ENCODE measurements at regions not wholly inside any gene's neighbourhood (a gene's known extent, or its start where the extent isn't known, plus 50 kb on each side); places are given as distances from the start of the nearest gene placed in this dataset.

DNA sequence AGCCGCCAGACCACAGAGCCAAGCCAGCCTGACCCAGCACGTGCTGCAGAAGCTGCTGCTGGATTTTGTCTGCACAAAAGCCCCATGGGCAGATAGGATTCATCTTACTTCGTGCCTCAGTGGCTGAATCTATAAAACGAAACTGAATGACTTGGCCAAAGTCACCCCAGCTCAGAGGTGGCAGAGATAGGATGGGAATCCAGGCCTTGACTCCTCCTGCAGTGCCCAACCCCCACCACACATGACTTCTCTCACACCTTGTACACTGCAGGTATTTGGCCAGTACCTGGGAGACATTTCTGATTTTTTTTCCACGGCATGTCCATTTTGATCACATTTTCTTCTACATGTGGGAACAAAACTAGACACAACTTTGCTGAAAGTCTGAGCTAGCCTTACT, 182.1 kb downstream of the ANKRD60 start:
- Histone ChIP-seq H3K4me1 (ENCODE audit: control insufficient read depth in 1 of 2, extremely low read depth in 1 of 2, insufficient read depth in 2 of 2, low read length in 2 of 2) (no peaks in the 10 kb centered on the region), H3K9me3 (no peaks in the 10 kb centered on the region), H3K27me3 (replicated peaks in 1 of 2; ENCODE audit: control insufficient read depth in 2 of 2, extremely low read depth in 1 of 2, insufficient read depth in 2 of 2, low read length in 1 of 2) (peaks cover 0 to 22% of the 10 kb centered on the region in 2 experiments), H3K4me3 (ENCODE audit: control insufficient read depth in 1 of 2, extremely low read depth in 1 of 2, low read length in 1 of 2) (no peak overlapping the region), H3K27ac (ENCODE audit: low read length) (no peak overlapping the region), H3K36me3 (ENCODE audit: control insufficient read depth in 2 of 2, extremely low read depth in 1 of 2, insufficient read depth in 1 of 2, low read length in 1 of 2) (no peaks in the 10 kb centered on the region)
- Mint-ChIP-seq H3K27ac (no peak overlapping the region), H3K4me3 (no peak overlapping the region), H3K4me1 (no peaks in the 10 kb centered on the region), H3K36me3 (no peaks in the 10 kb centered on the region), H3K9me3 (peaks cover 0 to 7% (median 0%) of the 10 kb centered on the region in 3 donors), H3K27me3 (peaks cover 21% of the 10 kb centered on the region in 2 donors)
- WGBS (ENCODE audit: insufficient coverage), result 78% methylated on average over 3 of the region's 5 CpGs
- ChIA-PET POLR2A (no interaction called here), CTCF (no interaction called here)
- DNase-seq, result no peak
- no peak for ATAC-seq (replicated peaks in 1 of 4)

DNA sequence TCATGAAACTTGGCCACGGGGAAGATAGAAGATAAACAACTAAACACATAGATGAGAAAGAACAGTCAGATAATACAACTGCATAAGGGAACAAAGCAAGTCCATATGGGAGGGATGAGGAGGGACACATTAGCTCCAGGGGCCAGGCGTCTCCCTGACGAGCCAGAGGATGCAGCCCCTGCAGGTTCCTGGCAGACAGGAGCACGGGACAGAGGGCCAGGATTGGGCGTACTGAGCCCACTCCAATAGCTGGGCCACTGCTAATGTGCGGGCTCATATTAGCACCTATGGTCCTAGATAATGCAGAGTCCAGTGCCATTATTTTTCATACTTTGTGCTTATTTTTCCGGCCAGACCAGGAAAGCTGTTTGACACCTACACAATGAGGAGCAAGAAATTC, 182.9 kb downstream of the ANKRD60 start:
- Histone ChIP-seq H3K27ac (ENCODE audit: low read length) (no peak overlapping the region), H3K4me3 (ENCODE audit: control insufficient read depth in 1 of 2, extremely low read depth in 1 of 2, low read length in 1 of 2) (no peak overlapping the region), H3K36me3 (ENCODE audit: control insufficient read depth in 2 of 2, extremely low read depth in 1 of 2, insufficient read depth in 1 of 2, low read length in 1 of 2) (no peaks in the 10 kb centered on the region), H3K9me3 (no peaks in the 10 kb centered on the region), H3K27me3 (replicated peaks in 1 of 2; ENCODE audit: control insufficient read depth in 2 of 2, extremely low read depth in 1 of 2, insufficient read depth in 2 of 2, low read length in 1 of 2) (peaks cover 0 to 22% of the 10 kb centered on the region in 2 experiments), H3K4me1 (ENCODE audit: control insufficient read depth in 1 of 2, extremely low read depth in 1 of 2, insufficient read depth in 2 of 2, low read length in 2 of 2) (no peaks in the 10 kb centered on the region)
- ChIA-PET CTCF (no interaction called here), POLR2A (no interaction called here)
- Mint-ChIP-seq H3K27ac (no peak overlapping the region), H3K9me3 (peaks cover 0 to 3% (median 0%) of the 10 kb centered on the region in 3 donors), H3K27me3 (peaks cover 21% of the 10 kb centered on the region in 2 donors), H3K4me1 (no peaks in the 10 kb centered on the region), H3K4me3 (no peak overlapping the region), H3K36me3 (no peaks in the 10 kb centered on the region)
- WGBS (ENCODE audit: insufficient coverage), result 83% methylated on average over 4 of the region's 7 CpGs
- ATAC-seq (replicated peaks in 1 of 4) (no peak), DNase-seq (no peak)

DNA sequence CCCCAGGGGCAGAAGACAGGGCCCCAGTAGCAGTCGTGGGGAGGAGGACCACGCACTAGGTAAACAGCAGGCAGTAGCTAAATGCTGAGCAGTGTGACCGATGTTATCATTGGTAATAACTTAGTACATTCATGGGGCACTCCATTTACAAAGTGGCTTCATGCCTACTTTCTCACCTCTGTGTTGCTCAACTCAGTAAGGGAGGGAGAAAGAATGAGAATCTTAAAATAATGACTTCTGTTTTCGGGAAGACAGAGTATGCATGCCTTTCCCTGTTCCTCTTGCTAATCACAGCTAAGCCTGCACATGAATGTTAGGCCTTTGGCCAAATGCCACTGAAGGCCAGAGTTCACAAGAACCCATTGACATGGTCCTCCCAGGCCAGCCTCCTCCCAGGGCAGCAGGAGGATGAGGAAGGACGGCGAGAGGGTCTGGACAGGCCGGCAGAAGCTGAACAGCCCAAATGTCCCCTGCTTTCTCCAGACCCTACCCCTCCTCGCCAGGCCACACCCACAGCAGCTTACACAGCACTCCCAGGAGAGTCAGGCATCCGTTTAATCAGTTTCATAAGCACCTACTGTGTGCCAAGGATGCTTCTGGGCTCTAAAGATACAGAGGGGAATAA, 183.4 kb downstream of the ANKRD60 start:
- no peak for DNase-seq
- peaks cover 19 to 21% of the 10 kb centered on the region in 2 donors for H3K27me3 Mint-ChIP-seq

DNA sequence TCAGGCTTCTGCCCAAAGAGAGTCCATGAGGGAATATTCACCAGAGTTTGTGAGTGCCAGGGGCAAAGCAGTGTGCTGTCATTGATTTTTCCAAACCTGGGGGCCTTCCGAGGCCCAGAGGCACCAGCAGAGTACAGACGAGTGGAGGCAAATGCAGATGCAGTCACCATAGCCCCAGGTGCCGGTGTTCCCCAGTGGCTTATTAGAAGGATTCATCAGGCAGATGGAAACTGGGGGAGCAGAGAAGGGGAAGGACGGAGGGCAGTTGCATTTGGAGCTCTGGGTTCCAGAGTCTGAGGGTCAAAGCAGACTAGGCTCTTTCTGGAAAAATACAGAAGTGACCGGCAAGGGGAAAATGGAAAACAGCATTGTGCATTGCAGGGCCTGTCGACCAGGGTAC, 184.2 kb downstream of the ANKRD60 start:
- ChIA-PET POLR2A (no interaction called here), CTCF (no interaction called here)
- Mint-ChIP-seq H3K4me1 (no peaks in the 10 kb centered on the region), H3K4me3 (no peak overlapping the region), H3K9me3 (no peaks in the 10 kb centered on the region), H3K36me3 (no peaks in the 10 kb centered on the region), H3K27ac (no peak overlapping the region), H3K27me3 (peaks cover 21% of the 10 kb centered on the region in 2 donors)
- H3K27ac ChIP-seq (ENCODE audit: low read length), result no peak overlapping the region
- WGBS (ENCODE audit: insufficient coverage), result 64% methylated on average over 6 of the region's 6 CpGs
- peaks cover 0 to 29% of the 10 kb centered on the region in 2 experiments for H3K27me3 ChIP-seq (replicated peaks in 1 of 2; ENCODE audit: control insufficient read depth in 2 of 2, extremely low read depth in 1 of 2, insufficient read depth in 2 of 2, low read length in 1 of 2)
- H3K9me3 ChIP-seq, result no peaks in the 10 kb centered on the region
- DNase-seq (no peak), ATAC-seq (replicated peaks in 1 of 4) (no peak)
- no peak overlapping the region for H3K4me3 ChIP-seq (ENCODE audit: control insufficient read depth in 1 of 2, extremely low read depth in 1 of 2, low read length in 1 of 2)
- no peaks in the 10 kb centered on the region for H3K4me1 ChIP-seq (ENCODE audit: control insufficient read depth in 1 of 2, extremely low read depth in 1 of 2, insufficient read depth in 2 of 2, low read length in 2 of 2)
- no peaks in the 10 kb centered on the region for H3K36me3 ChIP-seq (ENCODE audit: control insufficient read depth in 2 of 2, extremely low read depth in 1 of 2, insufficient read depth in 1 of 2, low read length in 1 of 2)

More for the DNA sequence above, 183.4 kb downstream of the ANKRD60 start:
- Mint-ChIP-seq H3K9me3 (no peaks in the 10 kb centered on the region), H3K36me3 (no peaks in the 10 kb centered on the region), H3K4me1 (no peaks in the 10 kb centered on the region), H3K4me3 (no peak overlapping the region), H3K27ac (no peak overlapping the region)
- ATAC-seq (replicated peaks in 1 of 4), result no peak
- Histone ChIP-seq H3K36me3 (ENCODE audit: control insufficient read depth in 2 of 2, extremely low read depth in 1 of 2, insufficient read depth in 1 of 2, low read length in 1 of 2) (no peaks in the 10 kb centered on the region), H3K4me1 (ENCODE audit: control insufficient read depth in 1 of 2, extremely low read depth in 1 of 2, insufficient read depth in 2 of 2, low read length in 2 of 2) (no peaks in the 10 kb centered on the region), H3K27me3 (replicated peaks in 1 of 2; ENCODE audit: control insufficient read depth in 2 of 2, extremely low read depth in 1 of 2, insufficient read depth in 2 of 2, low read length in 1 of 2) (peaks cover 0 to 23% of the 10 kb centered on the region in 2 experiments), H3K4me3 (ENCODE audit: control insufficient read depth in 1 of 2, extremely low read depth in 1 of 2, low read length in 1 of 2) (no peak overlapping the region), H3K9me3 (no peaks in the 10 kb centered on the region), H3K27ac (ENCODE audit: low read length) (no peak overlapping the region)
- ChIA-PET CTCF (no interaction called here), POLR2A (no interaction called here)
- WGBS (ENCODE audit: insufficient coverage), result 71% methylated on average over 7 of the region's 9 CpGs

DNA sequence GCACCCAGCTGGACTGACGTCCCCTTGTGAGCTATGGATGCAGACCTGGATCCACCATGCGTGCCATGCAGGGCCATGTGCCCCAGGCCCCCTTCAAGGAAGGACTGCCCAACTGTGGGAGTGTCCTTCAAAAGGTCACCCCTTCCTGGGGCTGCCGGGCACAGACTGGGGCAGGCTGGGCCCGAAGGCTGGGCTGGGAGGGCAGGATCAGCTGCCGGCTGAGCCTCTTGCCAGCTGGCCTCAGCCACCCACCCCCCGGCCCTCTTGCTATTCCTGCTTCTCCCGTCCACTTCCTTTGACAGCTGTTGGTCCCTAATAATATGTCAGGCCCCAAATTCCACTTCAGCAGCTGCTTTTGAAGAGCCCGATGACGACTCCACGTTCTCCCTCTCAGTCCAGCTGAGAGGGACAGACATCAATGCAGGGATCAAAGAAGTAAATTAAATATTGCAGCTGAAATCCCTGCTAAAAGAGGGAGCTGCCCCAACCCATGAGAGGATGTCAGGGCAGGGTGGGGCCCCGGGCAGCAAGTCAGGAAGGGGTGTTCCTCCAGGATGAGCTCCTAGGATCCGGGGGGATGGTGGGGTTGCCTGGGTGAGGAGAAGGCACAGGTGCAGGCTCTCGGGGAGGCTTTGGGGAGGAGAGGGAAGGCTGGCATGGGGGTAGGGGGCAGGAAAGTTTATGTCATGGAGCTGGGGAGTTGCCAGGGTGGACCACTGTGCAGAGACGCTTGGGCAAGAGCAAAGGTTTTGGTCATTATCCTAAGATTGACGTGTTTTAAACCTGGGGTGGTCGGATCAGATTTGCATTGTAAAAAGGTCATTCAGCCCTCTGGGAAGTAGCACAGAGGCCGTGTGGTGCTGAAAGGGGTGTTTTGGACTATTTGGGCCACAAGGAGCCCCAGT, 185.0 kb downstream of the ANKRD60 start:
- POLR2A ChIA-PET, result interaction anchor here in 1 of 2 donors (0.7 kb wide), 1 partner anchor 66 kb away, joined by 3 read pairs; no protein-coding TSS in a partner anchor
- Mint-ChIP-seq H3K9me3 (no peaks in the 10 kb centered on the region), H3K36me3 (no peaks in the 10 kb centered on the region), H3K27me3 (peaks cover 17% of the 10 kb centered on the region in 2 donors), H3K4me1 (no peaks in the 10 kb centered on the region), H3K4me3 (no peak overlapping the region), H3K27ac (no peak overlapping the region)
- no peak overlapping the region for H3K4me3 ChIP-seq (ENCODE audit: control insufficient read depth in 1 of 2, extremely low read depth in 1 of 2, low read length in 1 of 2)
- CTCF ChIA-PET, result no interaction called here
- ATAC-seq (replicated peaks in 1 of 4) (no peak), DNase-seq (no peak)
- H3K36me3 ChIP-seq (ENCODE audit: control insufficient read depth in 2 of 2, extremely low read depth in 1 of 2, insufficient read depth in 1 of 2, low read length in 1 of 2), result no peaks in the 10 kb centered on the region
- H3K9me3 ChIP-seq, result no peaks in the 10 kb centered on the region
- 72% methylated on average over 14 of the region's 17 CpGs for WGBS (ENCODE audit: insufficient coverage)
- peaks cover 0 to 30% of the 10 kb centered on the region in 2 experiments for H3K27me3 ChIP-seq (replicated peaks in 1 of 2; ENCODE audit: control insufficient read depth in 2 of 2, extremely low read depth in 1 of 2, insufficient read depth in 2 of 2, low read length in 1 of 2)
- H3K4me1 ChIP-seq (ENCODE audit: control insufficient read depth in 1 of 2, extremely low read depth in 1 of 2, insufficient read depth in 2 of 2, low read length in 2 of 2), result no peaks in the 10 kb centered on the region
- no peak overlapping the region for H3K27ac ChIP-seq (ENCODE audit: low read length)

DNA sequence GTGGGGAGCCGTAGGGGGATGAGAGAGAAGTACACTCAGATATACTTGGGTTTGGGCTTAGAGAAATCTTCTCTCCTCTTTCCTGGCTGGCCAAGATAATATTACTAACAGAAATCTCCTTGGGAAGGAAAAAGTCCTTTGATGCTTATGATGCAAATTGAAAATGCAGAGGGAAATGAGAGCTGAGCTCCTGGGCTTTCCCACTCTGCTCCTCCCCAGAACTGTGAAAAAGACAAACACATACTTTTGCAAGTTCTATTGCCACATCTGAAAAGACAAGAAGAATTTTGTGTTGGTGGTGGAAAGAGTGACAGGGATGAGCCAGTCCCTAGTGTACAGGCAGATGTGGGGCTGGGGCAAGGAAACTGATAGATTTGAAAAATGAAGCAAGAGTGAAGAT, 185.9 kb downstream of the ANKRD60 start:
- H3K4me1 ChIP-seq (ENCODE audit: control insufficient read depth in 1 of 2, extremely low read depth in 1 of 2, insufficient read depth in 2 of 2, low read length in 2 of 2), result no peaks in the 10 kb centered on the region
- no peaks in the 10 kb centered on the region for H3K36me3 ChIP-seq (ENCODE audit: control insufficient read depth in 2 of 2, extremely low read depth in 1 of 2, insufficient read depth in 1 of 2, low read length in 1 of 2)
- WGBS (ENCODE audit: insufficient coverage), result no CpG with 5 or more reads among the region's 1 CpG
- H3K4me3 ChIP-seq (ENCODE audit: control insufficient read depth in 1 of 2, extremely low read depth in 1 of 2, low read length in 1 of 2), result no peak overlapping the region
- H3K27me3 ChIP-seq (replicated peaks in 1 of 2; ENCODE audit: control insufficient read depth in 2 of 2, extremely low read depth in 1 of 2, insufficient read depth in 2 of 2, low read length in 1 of 2), result peaks cover 0 to 34% of the 10 kb centered on the region in 2 experiments
- Mint-ChIP-seq H3K36me3 (no peaks in the 10 kb centered on the region), H3K27ac (no peak overlapping the region), H3K27me3 (peaks cover 17 to 19% of the 10 kb centered on the region in 2 donors), H3K4me1 (no peaks in the 10 kb centered on the region), H3K9me3 (no peaks in the 10 kb centered on the region), H3K4me3 (no peak overlapping the region)
- no peaks in the 10 kb centered on the region for H3K9me3 ChIP-seq
- DNase-seq (no peak), ATAC-seq (replicated peaks in 1 of 4) (no peak)
- POLR2A ChIA-PET, result no interaction called here
- CTCF ChIA-PET, result no interaction called here
- H3K27ac ChIP-seq (ENCODE audit: low read length), result no peak overlapping the region

Measured in T-cell (primary cell).